Keratinocyte (primary cell): ENCODE measurements at regions not wholly inside any gene's neighbourhood (a gene's known extent, or its start where the extent isn't known, plus 50 kb on each side); places are given as distances from the start of the nearest gene placed in this dataset.

Experiments used
- EZH2 ChIP-seq: IDR thresholded peaks from one replicate; pipeline ENCODE4 v1.6.1; 2012; ENCODE audit warnings: inconsistent platforms, mild to moderate bottlenecking, low read length, moderate library complexity
- TF ChIP-seq, protein P1 (sequence below), 3 experiments: IDR thresholded peaks in 1 of 3; conservative IDR thresholded peaks in 1 of 3; optimal IDR thresholded peaks in 1 of 3; 2 replicates in 2 of 3; 3 replicates in 1 of 3; pipeline versions ENCODE3 to v1.5.1; 2011; ENCODE audit warnings: low read length in 3 of 3, mild to moderate bottlenecking in 3 of 3, moderate library complexity in 2 of 3, control low read depth in 1 of 3, inconsistent platforms in 1 of 3; ENCODE audit not compliant: insufficient read depth in 2 of 3; ENCODE audit errors: extremely low read depth in 1 of 3

DNA sequence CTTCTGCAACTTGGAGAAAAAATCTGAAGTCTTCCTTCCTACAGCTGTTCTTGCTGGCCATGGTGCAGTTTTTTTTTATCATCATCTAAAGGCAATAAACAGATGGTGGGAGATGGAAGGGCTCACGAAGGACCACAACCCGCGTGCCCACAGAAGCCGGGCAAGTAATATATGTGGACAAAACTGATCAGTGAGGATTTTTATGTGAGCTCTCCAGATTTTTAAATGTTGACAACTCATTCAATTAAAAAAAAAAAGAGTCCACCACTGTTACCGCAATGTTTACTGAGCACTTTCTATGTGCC is 55.9 kb upstream of the CREB1 start:
- TF ChIP-seq, protein P1, sequence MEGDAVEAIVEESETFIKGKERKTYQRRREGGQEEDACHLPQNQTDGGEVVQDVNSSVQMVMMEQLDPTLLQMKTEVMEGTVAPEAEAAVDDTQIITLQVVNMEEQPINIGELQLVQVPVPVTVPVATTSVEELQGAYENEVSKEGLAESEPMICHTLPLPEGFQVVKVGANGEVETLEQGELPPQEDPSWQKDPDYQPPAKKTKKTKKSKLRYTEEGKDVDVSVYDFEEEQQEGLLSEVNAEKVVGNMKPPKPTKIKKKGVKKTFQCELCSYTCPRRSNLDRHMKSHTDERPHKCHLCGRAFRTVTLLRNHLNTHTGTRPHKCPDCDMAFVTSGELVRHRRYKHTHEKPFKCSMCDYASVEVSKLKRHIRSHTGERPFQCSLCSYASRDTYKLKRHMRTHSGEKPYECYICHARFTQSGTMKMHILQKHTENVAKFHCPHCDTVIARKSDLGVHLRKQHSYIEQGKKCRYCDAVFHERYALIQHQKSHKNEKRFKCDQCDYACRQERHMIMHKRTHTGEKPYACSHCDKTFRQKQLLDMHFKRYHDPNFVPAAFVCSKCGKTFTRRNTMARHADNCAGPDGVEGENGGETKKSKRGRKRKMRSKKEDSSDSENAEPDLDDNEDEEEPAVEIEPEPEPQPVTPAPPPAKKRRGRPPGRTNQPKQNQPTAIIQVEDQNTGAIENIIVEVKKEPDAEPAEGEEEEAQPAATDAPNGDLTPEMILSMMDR (optimal IDR thresholded peaks at IDR 0.05 in 1 of 3, IDR thresholded peaks at IDR 0.05 in 1 of 3, conservative IDR thresholded peaks at IDR 0.05 in 1 of 3; ENCODE audit: extremely low read depth in 1 of 3, insufficient read depth in 2 of 3, low read length in 3 of 3), result no peak
- TF ChIP-seq EZH2, result no peak
